HG02870 (cell line): ENCODE measurements at regions not wholly inside any gene's neighbourhood (a gene's known extent, or its start where the extent isn't known, plus 50 kb on each side); places are given as distances from the start of the nearest gene placed in this dataset.
"Not testable (repeated sequence)": the region's sequence is repeated elsewhere in the genome, so short reads cannot be mapped to it uniquely, and the experiment has no call there.

ENCODE experiments used
- ATAC-seq: cut with Tn5 transposase; IDR thresholded peaks from one replicate; pipeline ENCODE4 v1.9.1; 2021; ENCODE audit warnings: mild to moderate bottlenecking, moderate library complexity; ENCODE audit not compliant: unreplicated experiment

DNA sequence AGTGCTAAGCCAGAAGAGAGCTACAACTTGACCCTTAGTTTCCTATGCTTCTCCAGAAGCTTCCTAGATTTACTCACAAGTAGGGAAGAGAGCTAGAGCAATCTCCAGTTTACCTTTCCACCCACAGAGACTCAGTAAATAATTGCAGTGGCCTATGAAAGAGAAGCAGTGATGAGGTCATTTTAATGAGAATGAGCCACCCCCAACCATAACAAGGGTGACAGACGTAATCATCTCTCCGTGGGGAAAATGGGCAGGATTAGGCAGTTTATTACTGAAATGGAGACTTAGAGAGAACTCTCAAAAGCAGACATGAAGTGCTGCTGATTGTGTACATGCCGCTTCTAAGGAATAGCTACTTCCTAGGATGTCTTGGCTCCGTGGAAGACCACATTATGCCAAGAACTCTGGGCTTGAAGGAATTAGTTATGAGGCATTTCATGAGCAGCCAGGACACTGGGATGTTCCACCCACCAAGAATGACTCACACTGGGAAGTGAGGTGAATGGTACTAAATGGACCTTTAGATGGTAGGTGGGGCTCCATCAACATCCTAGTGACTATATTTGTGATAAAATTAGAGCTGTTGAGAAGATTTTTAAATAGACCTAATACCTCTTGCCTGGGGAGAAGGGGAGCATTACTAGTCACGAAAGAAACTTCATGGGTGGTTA lies 160.9 kb downstream of the EDEM1 start:
- no peak for ATAC-seq

DNA sequence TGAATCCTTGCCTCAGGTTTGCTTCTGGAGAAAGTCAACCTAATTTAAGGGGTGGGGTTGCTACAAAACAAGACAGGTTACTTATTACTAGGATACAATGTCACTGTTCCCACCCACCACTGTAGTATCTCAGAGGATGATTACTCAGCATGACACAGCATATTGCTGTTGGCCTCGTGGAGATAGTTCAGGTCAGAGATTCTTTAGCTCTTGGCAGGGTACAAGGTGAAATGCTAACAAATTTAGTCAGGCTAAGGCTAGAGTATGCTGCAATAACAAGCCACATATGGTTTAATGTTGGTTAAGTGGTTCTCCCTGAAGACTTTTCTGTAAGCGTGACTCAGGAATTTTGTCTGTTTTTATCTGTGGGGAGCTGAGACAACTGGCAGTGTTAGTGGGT lies 161.8 kb downstream of the EDEM1 start:
- ATAC-seq: no peak

DNA sequence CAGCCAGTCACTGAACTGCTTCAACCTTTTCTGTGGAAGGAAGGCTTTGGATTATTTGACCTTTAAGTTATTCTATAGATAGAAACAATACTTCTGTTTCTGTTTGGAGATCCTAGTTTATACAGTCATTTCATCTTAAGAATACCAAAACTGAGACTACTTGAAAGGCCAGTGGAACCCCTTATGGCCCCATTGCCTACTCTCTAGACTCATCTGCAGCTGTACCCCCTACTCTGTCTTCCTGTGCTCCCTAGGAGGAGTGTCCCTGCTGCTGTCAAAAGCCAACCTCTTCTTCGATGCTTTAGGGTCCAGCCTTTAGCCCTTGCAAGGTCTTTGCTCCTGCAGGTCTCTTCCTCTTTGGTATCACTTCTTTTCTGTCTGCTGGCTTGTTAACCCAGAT lies 169.6 kb downstream of the EDEM1 start:
- ATAC-seq: peak; percentile 70

DNA sequence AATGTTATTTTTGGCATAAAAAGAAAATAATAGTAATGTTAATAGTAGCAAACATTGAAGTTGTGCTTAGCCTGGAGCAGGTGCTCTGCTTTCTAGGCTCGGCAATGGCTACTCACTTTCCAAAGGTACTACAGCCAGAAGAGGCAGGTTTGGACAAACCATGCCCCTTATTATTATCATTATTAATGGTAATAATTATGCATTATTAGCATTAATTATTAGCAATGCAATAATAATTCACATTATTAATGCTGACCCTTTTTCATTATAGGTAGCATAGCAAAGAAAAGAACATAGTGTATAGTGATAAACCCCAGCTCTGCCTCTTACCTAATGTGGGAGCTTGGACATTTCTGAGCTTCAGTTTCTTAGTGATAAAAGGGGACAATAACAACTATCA lies 171.4 kb downstream of the EDEM1 start:
- no peak for ATAC-seq

DNA sequence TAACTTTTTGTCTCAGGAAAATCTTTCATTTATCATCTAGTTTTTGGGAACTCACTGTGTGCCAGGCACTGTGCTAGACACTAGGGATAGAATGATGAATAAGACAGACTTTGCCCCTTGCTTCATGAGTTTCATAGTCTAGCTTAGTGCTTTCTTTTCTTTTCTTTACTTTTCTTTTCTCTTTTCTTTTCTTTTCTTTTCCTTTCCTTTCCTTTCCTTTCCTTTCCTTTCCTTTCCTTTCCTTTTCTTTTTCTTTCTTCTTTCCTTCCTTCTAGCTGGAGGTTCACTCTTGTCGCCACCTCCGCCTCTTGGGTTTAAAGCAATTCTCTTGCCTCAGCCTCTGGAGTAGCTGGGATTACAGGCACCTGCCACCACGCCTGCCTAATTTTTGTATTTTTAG lies 172.9 kb downstream of the EDEM1 start:
- no peak for ATAC-seq

DNA sequence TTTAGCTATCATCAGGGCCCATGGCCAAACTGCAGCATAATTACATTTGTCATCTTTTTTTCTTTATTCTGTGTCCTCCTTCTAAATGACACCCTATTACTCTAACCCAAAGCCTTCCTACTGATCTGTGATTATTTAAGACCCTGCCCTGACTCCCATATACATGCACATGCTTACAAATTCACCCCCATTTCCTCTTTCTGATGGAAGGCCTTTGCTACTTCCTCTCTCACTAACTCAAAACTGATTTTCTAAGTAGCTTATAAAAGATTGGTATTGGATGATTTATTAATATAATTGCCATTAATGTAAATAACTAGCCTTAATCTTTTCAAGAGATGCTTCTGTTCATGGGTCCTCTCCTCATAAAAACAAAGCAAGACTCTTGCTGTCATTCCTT lies 179.2 kb downstream of the EDEM1 start:
- ATAC-seq: no peak

DNA sequence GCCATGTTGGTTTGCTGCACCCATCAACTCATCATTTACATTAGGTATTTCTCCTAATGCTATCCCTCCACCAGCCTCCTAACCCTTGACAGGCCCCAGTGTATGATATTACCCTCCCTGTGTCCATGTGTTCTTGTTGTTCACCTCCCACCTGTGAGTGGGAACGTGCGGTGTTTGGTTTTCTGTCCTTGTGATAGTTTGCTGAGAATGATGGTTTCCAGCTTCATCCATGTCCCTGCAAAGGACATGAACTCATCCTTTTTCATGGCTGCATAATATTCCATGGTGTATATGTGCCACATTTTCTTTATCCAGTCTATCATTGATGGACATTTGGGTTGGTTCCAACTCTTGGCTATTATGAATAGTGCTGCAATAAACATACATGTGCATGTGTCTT lies 184.0 kb downstream of the EDEM1 start:
- ATAC-seq: not testable (repeated sequence)

DNA sequence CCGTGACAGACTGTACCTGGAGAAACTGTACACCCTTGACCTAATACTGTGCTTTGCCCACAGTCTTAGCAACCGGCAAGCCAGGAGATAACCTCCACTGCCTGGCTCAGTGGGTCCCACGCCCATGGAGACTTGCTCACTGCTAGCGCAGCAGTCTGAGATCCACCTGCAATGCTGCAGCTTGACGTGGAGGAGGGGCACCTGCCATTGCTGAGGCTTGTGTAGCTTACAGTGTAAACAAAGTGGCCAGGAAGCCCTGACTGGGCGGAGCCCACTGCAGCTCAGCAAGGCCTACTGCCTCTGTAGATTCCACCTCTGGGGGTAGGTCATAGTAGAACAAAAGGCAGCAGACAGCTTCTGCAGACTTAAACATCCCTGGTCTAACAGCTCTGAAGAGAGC lies 189.3 kb downstream of the EDEM1 start:
- no peak for ATAC-seq

DNA sequence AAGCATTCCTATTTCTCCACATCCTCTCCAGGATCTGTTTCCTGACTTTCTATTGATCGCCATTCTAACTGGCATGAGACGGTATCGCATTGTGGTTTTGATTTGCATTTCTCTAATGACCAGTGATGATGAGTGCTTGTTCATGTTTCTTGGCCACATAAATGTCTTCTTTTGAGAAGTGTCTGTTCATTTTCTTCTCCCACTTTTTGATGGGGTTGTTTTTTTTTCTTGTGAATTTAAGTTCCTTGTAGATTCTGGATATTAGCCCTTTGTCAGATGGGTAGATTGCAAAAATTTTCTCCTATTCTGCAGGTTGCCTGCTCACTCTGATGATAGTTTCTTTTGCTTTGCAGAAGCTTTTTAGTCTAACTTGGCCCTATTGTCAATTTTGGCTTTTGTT lies 191.8 kb downstream of the EDEM1 start:
- ATAC-seq: not testable (repeated sequence)

DNA sequence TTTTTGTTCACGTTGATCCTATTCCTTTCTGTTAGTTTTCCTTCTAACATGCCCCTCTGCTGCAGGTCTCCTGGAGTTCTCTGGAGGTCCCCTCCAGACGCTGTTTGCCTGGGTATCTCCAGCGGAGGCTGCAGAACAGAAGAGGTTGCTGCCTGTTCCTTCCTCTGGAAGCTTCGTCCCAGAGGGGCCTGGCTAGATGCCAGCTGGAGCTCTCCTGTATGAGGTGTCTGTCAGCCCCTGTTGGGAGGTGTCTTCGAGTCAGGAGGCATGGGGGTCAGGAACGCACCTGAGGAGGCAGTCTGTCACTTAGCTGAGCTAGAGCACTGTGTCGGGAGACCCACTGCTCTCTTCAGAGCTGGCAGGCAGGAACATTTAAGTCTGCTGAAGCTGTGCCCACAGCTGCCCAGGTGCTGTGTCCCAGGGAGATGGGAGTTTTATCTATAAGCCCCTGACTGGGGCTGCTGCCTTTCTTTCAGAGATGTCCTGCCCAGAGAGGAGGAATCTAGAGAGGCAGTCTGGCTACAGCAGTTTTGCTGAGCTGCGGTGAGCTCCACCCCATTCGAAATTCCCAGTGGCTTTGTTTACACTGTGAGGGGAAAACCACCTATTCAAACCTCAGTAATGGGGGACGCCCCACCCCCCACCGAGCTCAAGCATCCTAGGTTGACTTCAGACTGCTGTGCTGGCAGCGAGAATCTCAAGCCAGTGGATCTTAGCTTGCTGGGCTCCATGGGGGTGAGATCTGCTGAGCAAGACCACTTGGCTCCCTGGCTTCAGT lies 196.2 kb downstream of the EDEM1 start:
- not testable (repeated sequence) for ATAC-seq

DNA sequence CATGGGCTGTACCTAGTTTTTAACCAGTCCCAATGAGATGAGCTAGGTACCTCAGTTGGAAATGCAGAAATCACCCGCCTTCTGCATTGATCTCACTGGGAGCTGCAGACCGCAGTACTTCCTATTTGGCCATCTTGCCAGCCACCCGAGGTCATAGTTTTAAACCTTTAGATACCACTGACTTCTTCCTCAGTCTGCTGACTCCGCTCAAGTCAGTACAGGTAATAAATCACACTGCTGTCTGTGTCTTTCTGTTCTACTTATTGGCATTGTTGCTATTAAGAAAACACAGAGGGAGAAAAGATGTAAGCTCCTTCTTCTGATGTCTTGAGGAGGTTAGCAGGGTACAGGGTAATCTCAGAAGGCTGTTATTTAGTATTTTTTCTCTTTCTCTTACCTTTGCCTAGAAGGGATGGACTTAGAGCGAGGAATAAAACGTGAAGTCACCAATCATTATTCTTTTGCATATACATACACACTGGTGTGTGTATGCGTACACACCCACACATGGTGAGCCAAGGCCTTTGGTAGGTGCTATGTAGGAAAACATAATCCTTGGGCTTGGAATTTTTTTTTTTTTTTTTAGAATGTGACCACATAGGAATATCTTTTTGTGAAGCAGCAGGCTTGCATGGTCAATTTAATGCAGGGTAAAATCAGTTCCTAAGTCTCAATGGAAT lies 197.2 kb downstream of the EDEM1 start:
- ATAC-seq: no peak

DNA sequence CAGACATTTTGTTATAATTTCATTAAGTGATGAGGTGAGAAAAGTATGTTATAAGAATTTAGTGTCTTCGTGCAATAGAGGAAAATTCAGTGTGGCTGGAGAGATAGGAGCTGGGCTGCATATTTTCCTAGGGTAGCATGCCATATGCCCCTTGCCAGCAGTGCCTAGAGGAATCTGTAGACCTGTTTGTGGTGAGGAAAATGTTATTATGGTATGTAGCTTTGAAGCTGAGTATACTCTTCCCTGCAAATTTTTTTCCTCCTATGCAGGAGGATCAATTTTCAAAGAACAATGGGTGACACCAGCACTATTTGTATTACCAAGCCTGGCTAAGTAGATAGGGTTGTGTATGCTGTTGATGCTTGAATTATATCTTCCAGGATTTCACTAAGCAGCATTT lies 200.6 kb downstream of the EDEM1 start:
- ATAC-seq: no peak

DNA sequence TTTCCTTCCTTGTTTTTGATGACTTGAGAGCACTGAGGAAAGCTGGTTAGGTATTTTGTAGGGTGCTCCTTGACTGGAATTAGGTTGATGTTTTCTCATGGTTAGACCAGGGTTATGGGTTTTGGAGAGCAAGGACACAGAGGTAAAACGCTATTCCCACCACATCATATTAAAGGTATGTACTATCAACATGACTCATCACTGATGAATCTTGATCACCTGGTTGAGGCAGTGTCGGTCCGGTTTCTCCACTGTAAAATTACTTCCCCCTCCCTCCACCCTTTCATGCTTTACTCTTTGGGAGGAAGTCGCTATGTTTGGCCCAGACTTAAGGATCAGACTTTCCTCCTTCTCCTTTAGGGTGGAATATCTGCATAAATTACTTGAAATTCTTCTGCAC lies 201.6 kb downstream of the EDEM1 start:
- ATAC-seq: no peak

DNA sequence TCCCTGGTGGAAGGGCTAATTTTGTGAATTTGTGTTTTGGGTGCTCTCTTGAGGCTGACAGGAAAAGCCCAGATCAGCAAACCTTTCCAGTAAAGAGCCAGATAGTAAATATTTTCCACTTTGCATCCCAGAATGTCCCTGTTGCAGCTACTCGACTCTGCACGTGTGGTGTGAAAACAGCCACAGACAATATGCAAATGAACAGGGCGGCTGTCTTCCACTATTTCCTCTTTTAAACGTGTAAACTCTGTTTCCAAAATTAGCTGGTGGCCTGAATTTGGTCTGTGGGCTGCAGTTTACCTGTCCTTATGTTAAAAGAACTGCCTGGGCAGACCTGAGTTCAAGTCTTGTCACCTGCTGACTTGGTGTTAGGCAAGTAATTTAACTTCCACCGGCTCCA lies 202.7 kb downstream of the EDEM1 start:
- ATAC-seq: peak; percentile 65

DNA sequence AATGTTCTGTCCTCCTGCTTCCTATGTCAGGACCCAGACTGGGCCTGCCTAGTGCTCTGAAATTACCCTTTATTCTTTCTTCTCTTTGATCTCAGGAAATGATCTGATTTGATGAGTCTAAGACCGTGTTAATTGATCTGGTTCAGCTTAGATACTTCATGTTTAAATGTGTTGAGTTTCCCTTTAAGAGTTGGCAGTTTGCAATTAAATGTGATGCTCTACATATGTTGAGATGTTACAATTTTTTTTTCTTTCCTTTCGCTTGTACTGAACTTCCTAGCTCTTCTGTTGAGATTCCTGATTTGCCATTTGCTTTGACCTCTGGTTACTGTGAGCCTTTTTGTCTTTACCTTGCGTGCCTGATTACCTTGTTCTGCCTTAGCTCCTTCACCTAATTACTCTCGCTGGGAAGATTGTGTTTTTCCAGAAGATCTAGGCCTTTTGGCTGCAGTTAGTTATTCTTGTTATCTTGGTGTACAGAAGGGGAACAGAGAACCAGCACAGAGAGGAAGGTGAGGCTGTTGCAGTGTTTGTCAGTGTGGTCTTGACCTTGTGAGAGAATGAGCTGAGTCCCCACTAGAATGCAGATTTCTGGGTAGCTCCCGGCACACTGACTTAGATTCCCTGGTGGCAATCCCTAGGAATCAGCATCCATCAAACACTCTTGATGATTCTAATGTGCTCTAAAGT lies 203.6 kb downstream of the EDEM1 start:
- ATAC-seq: no peak

DNA sequence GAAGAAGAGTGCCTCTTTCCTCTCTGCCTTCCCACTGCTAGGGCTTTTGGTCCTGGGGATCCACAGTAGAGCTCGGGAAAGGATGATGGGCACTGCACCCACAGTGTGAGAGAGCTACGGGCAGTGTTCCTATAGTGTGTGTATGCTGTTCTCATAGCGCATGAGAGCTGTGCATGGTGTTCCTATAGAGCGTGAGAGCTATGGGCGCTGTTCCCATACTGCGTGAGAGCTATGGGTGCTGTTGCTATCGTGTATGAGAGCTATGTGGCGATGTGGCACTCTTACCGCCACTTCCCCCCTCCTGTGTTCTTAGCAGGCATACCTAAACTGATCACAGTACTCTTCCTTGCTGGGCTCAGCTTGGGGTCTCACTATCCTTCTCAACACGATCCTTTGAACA lies 213.5 kb downstream of the EDEM1 start:
- ATAC-seq: no peak

DNA sequence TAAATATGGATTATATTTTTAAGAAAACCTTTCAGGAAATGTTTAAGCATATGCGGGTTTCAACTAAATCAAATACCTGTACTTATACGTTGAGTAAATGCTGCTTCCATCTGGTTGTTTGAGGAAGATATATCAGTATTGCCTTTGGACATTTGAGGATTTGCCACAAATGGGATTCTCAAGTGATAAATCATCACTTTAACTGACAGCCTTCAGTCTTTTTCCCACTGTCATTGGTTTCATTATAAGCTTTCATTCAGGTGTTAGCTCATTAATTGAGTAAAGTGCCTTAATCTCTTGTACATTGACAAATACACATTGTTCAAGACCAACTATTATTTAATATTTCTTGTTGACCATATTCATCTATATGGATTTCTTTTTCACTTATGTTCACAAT lies 217.2 kb downstream of the EDEM1 start:
- ATAC-seq: no peak

DNA sequence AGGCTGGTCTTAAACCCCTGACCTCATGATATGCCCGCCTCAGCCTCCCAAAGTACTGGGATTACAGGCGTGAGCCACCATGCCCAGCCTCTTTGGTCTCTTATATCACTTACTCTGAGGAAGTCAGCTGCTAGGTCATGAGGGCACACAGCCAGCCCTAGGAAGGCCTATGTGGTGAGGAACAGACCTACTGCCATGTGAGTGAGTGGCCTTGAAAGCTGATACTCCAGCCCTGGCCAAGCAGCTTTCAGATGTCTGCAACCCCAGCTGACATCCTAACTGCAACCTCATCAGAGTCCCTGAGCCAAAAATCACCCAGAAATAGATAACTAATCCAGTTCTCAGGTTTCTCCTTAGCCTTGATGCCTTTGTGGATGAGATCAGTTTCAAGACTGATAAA lies 224.3 kb downstream of the EDEM1 start:
- ATAC-seq: no peak

DNA sequence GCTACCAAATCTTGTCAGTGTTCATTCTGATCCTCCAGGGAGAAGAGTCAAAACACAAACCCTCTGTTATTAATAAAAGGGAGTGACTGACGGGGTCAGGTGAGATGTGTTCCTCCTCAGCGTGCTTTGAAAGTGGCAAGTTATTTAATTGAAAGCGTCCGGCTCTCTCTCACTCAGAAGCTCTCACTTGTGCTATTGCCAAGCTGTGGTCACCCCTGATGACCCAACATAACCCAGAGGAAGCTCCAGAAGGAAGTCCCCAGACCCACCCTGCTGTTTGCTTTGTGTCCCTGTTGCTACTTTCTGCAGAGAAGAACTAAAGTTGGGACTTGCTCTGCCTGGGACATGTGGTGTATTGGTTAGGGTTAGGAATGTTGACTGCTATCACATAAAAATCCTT lies 235.6 kb downstream of the EDEM1 start:
- ATAC-seq: no peak

DNA sequence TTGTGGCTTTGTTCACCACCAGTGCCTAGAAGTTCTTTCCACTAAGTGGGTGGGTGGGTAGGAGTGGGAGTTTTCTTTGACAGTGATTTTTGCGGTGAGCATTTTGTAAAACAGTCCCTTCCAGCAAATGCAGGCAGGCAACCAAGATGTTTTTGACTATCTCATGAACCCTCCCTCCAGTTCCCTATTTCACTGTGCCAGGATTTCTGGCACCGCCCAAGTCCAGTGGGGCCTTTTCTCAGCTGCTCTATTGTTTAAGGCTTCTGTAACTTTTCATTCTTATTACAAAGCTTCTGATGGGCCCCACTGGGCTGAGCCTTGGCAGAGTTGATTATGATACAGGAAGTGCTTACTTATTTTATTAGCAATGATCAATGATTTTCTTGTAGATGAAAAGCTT lies 236.0 kb downstream of the EDEM1 start:
- no peak for ATAC-seq

DNA sequence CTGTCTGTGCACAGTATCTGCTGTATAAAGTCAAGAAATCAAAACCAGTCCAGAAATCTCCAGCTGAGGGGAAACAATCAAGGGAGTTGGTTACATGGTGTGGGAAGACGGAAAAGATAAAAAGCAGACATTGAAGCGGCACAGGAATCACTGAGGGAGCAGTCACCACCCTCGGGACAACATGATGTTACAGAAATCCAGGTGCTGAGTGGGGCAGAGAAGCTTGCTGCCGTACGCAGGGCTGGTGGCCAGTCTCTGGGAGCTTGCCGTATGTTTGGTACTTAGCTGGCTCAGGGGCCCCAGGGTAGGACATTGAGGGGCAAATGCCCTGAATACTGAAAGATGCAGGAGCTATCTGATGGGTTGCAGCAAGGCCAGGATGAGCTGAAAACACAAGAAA lies 237.9 kb downstream of the EDEM1 start:
- ATAC-seq: no peak
